SK-N-SH (cell line): ENCODE measurements at regions not wholly inside any gene's neighbourhood (a gene's known extent, or its start where the extent isn't known, plus 50 kb on each side); places are given as distances from the start of the nearest gene placed in this dataset.

Experiments
- CTCF ChIA-PET: fragments of 300-600, 350-600 bp; formaldehyde crosslinking; extraction: SDS; loops from one replicate; lab custom pipeline; 2021; lab: Yijun Ruan, JAX
- POLR2A ChIA-PET: fragments of 350-600 bp; sonication (Branson Sonifier 250); formaldehyde crosslinking; extraction: SDS; loops from one replicate; lab custom pipeline; 2020; ENCODE audit warnings: antibody characterized with exemption, inconsistent platforms; lab: Yijun Ruan, JAX
- DNase-seq: peaks from one replicate; pipeline ENCODE4 v3.0.0; 2012
- H2AFZ ChIP-seq: fragments of 200-600 bp; sonication (generic); 2 replicates; pipeline ENCODE4 v1.8.1; 2016; ENCODE audit warnings: antibody characterized with exemption, mild to moderate bottlenecking, low read depth
- H3F3A ChIP-seq: fragments of 200-600 bp; sonication (generic); replicated peaks from 2 replicates; pipeline ENCODE3; 2016; ENCODE audit warnings: antibody characterized with exemption, mild to moderate bottlenecking; ENCODE audit not compliant: insufficient read depth
- H3K27ac ChIP-seq, 2 experiments: fragments of 200-500 bp in 1 of 2; fragments of 200-600 bp in 1 of 2; sonication (Bioruptor generic) in 1 of 2; sonication (generic), shearing (Covaris generic) in 1 of 2; 2 replicates each; pipeline versions ENCODE4 v1.5.1 to v1.6.1; 2014 to 2016; ENCODE audit warnings: low read depth in 2 of 2, inconsistent platforms in 1 of 2, low read length in 1 of 2, mild to moderate bottlenecking in 1 of 2, mixed read lengths in 1 of 2
- H3K27me3 ChIP-seq: fragments of 200-600 bp; sonication (generic), shearing (Covaris generic); 2 replicates; pipeline ENCODE4 v1.6.1; 2016; ENCODE audit warnings: mixed run types; ENCODE audit not compliant: insufficient read depth
- H3K36me3 ChIP-seq, 2 experiments: fragments of 200-500 bp in 1 of 2; fragments of 200-600 bp in 1 of 2; sonication (Bioruptor generic) in 1 of 2; sonication (generic) in 1 of 2; replicated peaks in 1 of 2; 2 replicates each; pipeline versions ENCODE3 to v1.5.1; 2014 to 2016; ENCODE audit warnings: low read length in 1 of 2, mild to moderate bottlenecking in 1 of 2; ENCODE audit not compliant: insufficient read depth in 2 of 2, control insufficient read depth in 1 of 2
- H3K4me1 ChIP-seq, 2 experiments: fragments of 200-500 bp in 1 of 2; fragments of 200-600 bp in 1 of 2; sonication (Bioruptor generic) in 1 of 2; sonication (generic), shearing (Covaris generic) in 1 of 2; 2 replicates each; pipeline versions ENCODE4 v1.5.1 to v1.6.1; 2014 to 2016; ENCODE audit warnings: low read depth in 1 of 2, low read length in 1 of 2, mixed run types in 1 of 2; ENCODE audit not compliant: insufficient read depth in 2 of 2, control insufficient read depth in 1 of 2
- H3K4me2 ChIP-seq: fragments of 200-600 bp; sonication (generic), shearing (Covaris generic); 2 replicates; pipeline ENCODE4 v1.6.1; 2017; ENCODE audit warnings: mixed run types
- H3K4me3 ChIP-seq, 2 experiments: fragments of 200-500 bp in 1 of 2; fragments of 200-600 bp in 1 of 2; sonication (Bioruptor generic) in 1 of 2; sonication (generic), shearing (Covaris generic) in 1 of 2; 2 replicates each; pipeline versions ENCODE4 v1.5.1 to v1.8.1; 2014 to 2016; ENCODE audit warnings: low read depth in 2 of 2, inconsistent platforms in 1 of 2, low read length in 1 of 2, mild to moderate bottlenecking in 1 of 2, mixed read lengths in 1 of 2, moderate library complexity in 1 of 2
- H3K79me2 ChIP-seq: fragments of 200-600 bp; sonication (generic); 2 replicates; pipeline ENCODE4 v1.8.1; 2017; ENCODE audit warnings: mild to moderate bottlenecking; ENCODE audit not compliant: insufficient read depth
- H3K9ac ChIP-seq: fragments of 200-600 bp; sonication (generic); 2 replicates; pipeline ENCODE4 v1.6.1; 2017; ENCODE audit warnings: mixed run types
- H3K9me2 ChIP-seq: fragments of 200-600 bp; sonication (generic); 2 replicates; pipeline ENCODE4 v1.6.1; 2017; ENCODE audit warnings: mixed run types
- H3K9me3 ChIP-seq: fragments of 200-600 bp; sonication (generic); 2 replicates; pipeline ENCODE4 v1.6.1; 2017; ENCODE audit warnings: mixed run types, mild to moderate bottlenecking, moderate library complexity
- H4K20me1 ChIP-seq: fragments of 200-600 bp; sonication (generic); 2 replicates; pipeline ENCODE4 v1.6.1; 2017; ENCODE audit warnings: mild to moderate bottlenecking, mixed run types; ENCODE audit not compliant: insufficient read depth
- CHD2 ChIP-seq: fragments of 150-350 bp; IDR thresholded peaks from 2 replicates; pipeline ENCODE4 v1.6.1; 2018; ENCODE audit warnings: low read length; ENCODE audit not compliant: partially characterized antibody
- EP300 ChIP-seq, 2 experiments: IDR thresholded peaks; 2 replicates each; pipeline versions ENCODE4 v1.4.0 to v1.6.1; 2012; ENCODE audit warnings: borderline replicate concordance in 1 of 2, low read depth in 1 of 2, low read length in 1 of 2
- EZH2phosphoT487 ChIP-seq: fragments of 200-600 bp; sonication (generic); IDR thresholded peaks from 2 replicates; pipeline ENCODE4 v1.6.1; 2017; ENCODE audit warnings: low read depth, mixed run types, mild to moderate bottlenecking, antibody characterized with exemption, moderate library complexity, borderline replicate concordance
- FOXJ3 ChIP-seq: sonication (generic); formaldehyde crosslinking; IDR thresholded peaks from 2 replicates; pipeline ENCODE4 v1.5.1; 2020; ENCODE audit warnings: mild to moderate bottlenecking, missing genetic modification reagents
- MEF2A ChIP-seq: IDR thresholded peaks from 2 replicates; pipeline ENCODE4 v1.4.0; 2012; ENCODE audit warnings: low read depth, borderline replicate concordance
- NRF1 ChIP-seq: IDR thresholded peaks from 2 replicates; pipeline ENCODE4 v1.6.1; 2012; ENCODE audit warnings: low read depth, mild to moderate bottlenecking, low read length
- RAD21 ChIP-seq: IDR thresholded peaks from 2 replicates; pipeline ENCODE4 v1.6.1; 2012; ENCODE audit warnings: mild to moderate bottlenecking, low read length
- RFX5 ChIP-seq: IDR thresholded peaks from 2 replicates; pipeline ENCODE4 v1.6.1; 2012; ENCODE audit warnings: mild to moderate bottlenecking, improper control_type of control experiment, low read length
- WGBS: methylation state at CpG from one replicate; pipeline ENCODE4 v1.1.6; 2017; ENCODE audit warnings: low lambda C conversion rate; 5-methylcytosine and 5-hydroxymethylcytosine counted together
- TF ChIP-seq, protein P1 (sequence below): IDR thresholded peaks from 2 replicates; pipeline ENCODE4 v1.4.0; 2012; ENCODE audit warnings: low read depth, borderline replicate concordance
- TF ChIP-seq, protein P2 (sequence below): IDR thresholded peaks from 2 replicates; pipeline ENCODE4; 2012
- TF ChIP-seq, protein P3 (sequence below): IDR thresholded peaks from 2 replicates; pipeline ENCODE4 v1.6.1; 2012; ENCODE audit warnings: mild to moderate bottlenecking, low read depth, low read length, moderate library complexity

DNA sequence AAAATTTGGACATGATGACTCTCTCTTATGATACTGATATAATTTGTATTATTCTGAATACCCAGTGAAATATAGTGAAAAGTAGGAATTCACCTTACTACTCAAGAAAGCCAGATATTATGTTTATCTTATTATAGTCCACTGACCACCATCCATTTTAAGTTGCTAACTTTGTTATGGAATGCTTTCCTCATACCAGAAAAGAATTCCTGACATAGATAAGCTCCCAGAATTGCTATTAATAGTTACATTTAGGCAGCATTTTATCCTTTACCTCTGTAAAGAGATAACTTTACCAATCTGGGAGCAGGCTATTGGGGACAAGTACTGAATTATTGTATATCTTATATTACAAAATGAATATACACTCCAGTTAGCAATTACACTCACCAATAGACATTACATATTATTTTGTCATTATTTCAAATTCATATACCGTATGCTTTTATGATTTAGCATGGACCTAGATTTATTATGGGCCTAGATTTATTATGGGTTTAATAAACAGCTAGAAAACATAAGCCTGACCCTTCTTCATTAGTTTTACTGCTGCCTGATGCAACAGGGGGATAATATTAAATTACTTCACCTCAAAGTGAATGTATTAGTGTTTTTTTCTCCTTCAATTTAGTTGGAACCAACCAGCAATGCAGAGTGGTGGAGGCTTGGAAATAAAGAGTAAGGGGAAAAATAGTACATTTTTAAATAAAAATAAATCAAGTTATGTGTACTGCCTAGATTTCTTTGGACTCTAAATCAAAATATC is 1886.1 kb downstream of the PCDH9 start:
- ChIA-PET POLR2A (no interaction called here), CTCF (interaction anchor here (0.6 kb wide), 1 partner anchor 1147 kb away, joined by 3 read pairs; no protein-coding TSS in a partner anchor)
- Histone ChIP-seq H3F3A (peaks cover under 1% of the 10 kb centered on the region), H3K9me2 (no peaks in the 10 kb centered on the region), H3K9me3 (no peaks in the 10 kb centered on the region), H4K20me1 (no peaks in the 10 kb centered on the region), H2AFZ (no peak overlapping the region), H3K36me3 (no peaks in the 10 kb centered on the region), H3K79me2 (no peaks in the 10 kb centered on the region), H3K27me3 (no peaks in the 10 kb centered on the region), H3K4me2 (no peak overlapping the region), H3K9ac (no peak overlapping the region), H3K27ac (no peak overlapping the region), H3K4me3 (no peak overlapping the region), H3K4me1 (no peaks in the 10 kb centered on the region; a peak in 1 of 4 replicates)
- TF ChIP-seq, protein P1, sequence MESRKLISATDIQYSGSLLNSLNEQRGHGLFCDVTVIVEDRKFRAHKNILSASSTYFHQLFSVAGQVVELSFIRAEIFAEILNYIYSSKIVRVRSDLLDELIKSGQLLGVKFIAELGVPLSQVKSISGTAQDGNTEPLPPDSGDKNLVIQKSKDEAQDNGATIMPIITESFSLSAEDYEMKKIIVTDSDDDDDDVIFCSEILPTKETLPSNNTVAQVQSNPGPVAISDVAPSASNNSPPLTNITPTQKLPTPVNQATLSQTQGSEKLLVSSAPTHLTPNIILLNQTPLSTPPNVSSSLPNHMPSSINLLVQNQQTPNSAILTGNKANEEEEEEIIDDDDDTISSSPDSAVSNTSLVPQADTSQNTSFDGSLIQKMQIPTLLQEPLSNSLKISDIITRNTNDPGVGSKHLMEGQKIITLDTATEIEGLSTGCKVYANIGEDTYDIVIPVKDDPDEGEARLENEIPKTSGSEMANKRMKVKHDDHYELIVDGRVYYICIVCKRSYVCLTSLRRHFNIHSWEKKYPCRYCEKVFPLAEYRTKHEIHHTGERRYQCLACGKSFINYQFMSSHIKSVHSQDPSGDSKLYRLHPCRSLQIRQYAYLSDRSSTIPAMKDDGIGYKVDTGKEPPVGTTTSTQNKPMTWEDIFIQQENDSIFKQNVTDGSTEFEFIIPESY = no peak
- TF ChIP-seq CHD2 = no peak
- no peak for TF ChIP-seq EZH2phosphoT487
- TF ChIP-seq RFX5 = no peak
- TF ChIP-seq, protein P2, sequence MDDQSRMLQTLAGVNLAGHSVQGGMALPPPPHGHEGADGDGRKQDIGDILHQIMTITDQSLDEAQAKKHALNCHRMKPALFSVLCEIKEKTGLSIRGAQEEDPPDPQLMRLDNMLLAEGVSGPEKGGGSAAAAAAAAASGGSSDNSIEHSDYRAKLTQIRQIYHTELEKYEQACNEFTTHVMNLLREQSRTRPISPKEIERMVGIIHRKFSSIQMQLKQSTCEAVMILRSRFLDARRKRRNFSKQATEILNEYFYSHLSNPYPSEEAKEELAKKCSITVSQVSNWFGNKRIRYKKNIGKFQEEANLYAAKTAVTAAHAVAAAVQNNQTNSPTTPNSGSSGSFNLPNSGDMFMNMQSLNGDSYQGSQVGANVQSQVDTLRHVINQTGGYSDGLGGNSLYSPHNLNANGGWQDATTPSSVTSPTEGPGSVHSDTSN = no peak
- no peak for TF ChIP-seq MEF2A
- TF ChIP-seq, protein P3, sequence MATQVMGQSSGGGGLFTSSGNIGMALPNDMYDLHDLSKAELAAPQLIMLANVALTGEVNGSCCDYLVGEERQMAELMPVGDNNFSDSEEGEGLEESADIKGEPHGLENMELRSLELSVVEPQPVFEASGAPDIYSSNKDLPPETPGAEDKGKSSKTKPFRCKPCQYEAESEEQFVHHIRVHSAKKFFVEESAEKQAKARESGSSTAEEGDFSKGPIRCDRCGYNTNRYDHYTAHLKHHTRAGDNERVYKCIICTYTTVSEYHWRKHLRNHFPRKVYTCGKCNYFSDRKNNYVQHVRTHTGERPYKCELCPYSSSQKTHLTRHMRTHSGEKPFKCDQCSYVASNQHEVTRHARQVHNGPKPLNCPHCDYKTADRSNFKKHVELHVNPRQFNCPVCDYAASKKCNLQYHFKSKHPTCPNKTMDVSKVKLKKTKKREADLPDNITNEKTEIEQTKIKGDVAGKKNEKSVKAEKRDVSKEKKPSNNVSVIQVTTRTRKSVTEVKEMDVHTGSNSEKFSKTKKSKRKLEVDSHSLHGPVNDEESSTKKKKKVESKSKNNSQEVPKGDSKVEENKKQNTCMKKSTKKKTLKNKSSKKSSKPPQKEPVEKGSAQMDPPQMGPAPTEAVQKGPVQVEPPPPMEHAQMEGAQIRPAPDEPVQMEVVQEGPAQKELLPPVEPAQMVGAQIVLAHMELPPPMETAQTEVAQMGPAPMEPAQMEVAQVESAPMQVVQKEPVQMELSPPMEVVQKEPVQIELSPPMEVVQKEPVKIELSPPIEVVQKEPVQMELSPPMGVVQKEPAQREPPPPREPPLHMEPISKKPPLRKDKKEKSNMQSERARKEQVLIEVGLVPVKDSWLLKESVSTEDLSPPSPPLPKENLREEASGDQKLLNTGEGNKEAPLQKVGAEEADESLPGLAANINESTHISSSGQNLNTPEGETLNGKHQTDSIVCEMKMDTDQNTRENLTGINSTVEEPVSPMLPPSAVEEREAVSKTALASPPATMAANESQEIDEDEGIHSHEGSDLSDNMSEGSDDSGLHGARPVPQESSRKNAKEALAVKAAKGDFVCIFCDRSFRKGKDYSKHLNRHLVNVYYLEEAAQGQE = no peak
- no peak for TF ChIP-seq RAD21
- no peak for TF ChIP-seq NRF1
- no peak for TF ChIP-seq EP300 (IDR thresholded peaks at IDR 0.05; ENCODE audit: borderline replicate concordance in 1 of 2, low read depth in 1 of 2, low read length in 1 of 2)
- TF ChIP-seq FOXJ3 (CRISPR knock-in tag) = no peak
- no peak for DNase-seq
- WGBS = 46% methylated on average over 1 of the region's 1 CpG
